Islet precursor cell (in vitro differentiated cells): ENCODE measurements at regions not wholly inside any gene's neighbourhood (a gene's known extent, or its start where the extent isn't known, plus 50 kb on each side); places are given as distances from the start of the nearest gene placed in this dataset.
"Not testable (repeated sequence)": the region's sequence is repeated elsewhere in the genome, so short reads cannot be mapped to it uniquely, and the experiment has no call there.

Source experiments
- DNase-seq: peaks from one replicate; pipeline ENCODE4 v3.0.0-alpha.2; 2018

DNA sequence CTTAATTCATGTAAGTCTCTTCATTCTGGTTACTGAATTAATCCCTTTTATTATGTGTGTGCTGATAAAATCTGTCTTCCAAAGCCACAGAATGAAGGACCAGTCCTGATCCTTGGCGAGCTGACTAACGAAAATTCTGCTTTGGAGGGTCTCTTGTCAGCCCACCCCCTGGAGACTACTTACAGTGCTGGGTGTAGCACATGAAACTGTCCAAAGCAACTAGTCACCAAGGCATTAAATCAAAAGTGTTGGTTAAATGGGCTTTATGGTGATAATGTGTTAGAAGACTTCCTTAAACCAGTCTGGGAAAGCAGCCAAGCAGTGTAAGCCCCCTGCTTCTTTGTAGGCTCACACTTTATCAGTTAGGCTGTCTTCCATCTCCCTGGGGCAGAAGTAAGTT is 420.2 kb downstream of the SUCLG1 start:
- DNase-seq = no peak

DNA sequence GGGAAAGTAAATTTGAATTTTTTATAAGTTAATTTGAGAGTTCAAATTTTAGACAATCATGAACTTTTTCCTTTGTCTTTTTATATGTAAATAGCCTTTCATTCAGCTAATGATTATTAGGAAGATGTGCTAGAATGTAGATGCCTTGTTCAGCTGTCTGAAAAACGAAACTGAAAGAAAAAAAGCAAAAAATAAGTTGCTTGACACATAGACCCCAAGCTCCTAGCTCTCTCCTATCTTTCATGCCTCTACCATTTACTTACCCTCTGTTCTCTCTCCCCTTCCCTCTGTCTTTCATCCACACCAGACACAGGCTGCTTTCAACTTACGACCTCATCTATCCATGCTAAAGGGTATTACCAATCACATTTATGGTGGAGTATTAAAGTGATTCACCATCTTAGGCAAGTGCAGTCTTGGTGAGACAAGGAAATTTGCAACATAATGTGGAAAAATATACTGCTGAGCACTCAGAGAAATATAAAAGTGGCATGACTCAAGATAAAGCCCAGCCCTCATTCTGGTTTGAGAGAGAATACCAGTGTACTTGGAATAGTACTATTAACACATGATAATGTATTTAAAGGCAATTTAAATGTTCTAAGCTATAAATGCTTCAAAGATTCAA is 425.6 kb downstream of the SUCLG1 start:
- no peak for DNase-seq

DNA sequence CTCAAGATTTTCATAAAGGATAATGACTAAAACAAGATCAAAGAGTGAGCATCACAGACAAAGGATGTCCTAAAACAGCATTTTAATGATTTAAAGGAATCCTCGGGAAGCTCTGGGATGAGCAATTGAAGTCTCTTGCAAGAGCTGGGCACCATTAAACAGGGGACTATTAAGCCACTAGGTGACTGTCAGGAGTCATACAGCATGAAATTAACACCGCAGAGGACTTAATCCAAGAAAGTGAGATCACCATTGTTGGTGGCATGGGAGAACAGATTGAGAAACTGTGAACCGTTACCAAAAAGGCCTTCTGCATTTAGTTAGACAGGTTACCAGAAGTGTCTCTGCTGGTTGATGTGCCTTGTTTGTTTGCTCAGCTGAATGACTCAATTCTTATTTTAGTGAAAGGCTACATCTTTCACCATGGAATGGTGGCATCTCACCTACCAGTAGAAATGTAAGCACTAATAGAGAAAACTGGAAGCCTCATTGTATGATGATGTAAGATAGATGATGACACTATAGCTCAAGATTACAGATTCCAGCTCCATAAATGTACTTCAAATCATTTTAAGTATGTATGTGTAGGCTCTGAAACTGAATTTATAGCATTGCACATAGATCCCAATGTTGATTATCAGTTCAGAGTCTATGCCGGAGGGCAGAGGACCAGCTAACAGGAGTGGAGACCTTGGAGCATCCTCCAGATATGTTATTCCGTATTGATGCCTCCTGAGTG is 427.6 kb downstream of the SUCLG1 start:
- DNase-seq = no peak

DNA sequence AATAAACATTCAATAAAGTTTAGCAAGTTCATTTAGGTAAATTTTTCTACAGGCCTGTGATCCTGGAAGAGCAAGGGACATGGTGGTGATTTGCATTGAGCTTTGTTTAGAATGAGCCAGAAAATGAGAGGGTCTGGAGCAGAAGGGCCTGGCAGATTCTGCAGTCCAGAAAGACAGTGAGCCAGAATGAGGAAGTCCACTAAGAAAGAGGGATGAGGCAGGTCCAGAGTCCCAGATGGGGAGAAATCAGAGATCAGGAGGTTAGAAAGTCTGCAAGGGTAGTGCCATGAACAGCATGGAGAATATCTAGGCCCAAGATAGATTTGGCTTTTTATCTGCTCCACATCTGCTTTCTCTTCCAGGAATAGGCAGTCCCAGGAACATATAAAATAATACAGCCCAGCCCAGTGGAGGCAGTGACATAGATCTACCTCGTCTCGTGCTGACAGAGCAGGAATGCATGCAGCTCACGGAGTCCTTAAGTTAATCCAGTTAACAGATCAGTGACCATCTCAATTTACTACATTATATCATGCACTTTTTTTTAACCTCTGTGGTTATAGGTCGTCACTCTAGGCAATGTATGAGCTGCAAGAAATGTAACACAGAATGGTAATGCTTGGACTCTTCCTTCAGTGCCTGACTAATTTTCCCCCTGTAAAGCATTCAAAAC is 429.0 kb downstream of the SUCLG1 start:
- no peak for DNase-seq

DNA sequence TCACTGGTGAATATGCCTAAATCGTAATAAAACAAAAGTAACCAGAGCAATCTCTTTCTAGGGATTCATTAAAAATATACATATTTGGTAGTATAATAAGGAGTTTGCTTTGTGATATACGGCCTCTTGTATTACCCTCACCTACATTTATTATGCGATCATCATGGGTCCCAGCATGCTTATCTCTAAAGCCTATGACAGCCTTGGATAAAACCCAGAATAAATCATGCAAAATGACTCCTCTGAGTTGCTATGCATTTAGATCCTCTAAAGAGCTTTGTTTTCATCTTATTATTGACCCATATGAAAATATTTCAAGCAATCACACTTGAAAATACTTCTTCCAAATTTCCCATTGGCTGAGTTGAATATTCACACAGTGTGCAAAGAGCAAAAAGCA is 432.3 kb downstream of the SUCLG1 start:
- DNase-seq = no peak

DNA sequence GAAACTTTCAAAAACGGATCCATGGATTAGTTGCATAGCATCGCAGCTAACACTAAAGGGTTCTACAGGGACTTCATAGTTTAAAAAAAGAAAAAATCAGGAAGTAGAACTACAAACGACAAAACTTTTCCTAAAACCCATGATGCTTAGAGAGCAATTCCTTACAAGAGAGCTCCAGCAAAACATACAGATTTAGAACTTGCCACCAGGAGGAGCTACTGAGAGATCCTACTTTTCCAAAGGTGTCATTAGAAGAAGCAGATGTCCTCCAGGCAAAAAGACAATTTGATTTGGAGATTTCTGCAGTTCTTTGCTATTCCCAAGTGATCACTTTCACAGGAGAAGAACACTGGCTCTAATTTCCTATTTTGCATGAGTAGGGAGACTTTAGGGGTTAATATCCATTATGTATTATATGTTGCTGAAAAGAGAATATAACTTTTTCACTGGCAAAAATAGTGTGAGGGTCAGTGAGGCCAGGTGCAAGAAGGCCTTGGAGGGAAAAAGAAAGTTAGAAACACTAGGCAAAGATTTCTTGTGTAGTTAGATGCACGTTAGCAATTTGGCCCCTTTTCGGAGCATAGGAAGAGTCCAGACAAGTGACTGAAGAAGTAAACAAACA is 436.2 kb downstream of the SUCLG1 start:
- DNase-seq = no peak

DNA sequence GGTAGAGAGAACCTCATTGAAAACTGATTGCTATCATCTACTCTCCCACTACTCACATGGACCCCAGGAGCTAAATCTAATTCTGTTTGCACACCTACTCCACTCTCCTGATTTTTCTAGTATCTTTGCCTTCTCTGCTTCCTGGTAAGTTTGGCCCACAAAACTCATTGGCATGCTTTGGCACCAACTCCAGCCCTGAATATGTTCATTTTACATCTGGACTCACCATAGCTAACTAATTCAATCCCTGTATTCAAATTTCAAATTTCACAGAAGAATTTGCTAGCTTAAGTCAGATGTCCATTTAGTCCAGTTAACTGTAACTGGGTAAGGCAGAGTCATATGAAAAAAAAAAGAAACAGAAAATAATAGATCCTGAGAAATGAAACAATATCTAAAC is 442.1 kb downstream of the SUCLG1 start:
- no peak for DNase-seq

DNA sequence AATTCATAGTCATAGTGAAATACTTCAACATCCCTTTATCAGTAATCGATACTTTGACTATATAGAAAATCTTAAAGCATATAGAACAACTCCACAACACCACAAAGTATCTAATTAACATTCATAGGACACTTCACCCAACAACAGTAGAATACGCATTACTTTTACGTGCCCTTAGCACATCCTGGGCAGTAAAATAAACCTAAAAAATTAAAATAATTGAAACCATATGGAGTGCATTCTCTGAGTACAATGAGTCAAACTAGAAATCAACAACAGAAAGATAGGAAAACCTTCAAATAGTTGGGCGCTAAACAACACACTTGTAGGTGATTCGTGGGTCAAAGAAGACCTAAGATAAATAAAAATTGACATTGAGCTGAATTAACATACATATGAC is 442.9 kb downstream of the SUCLG1 start:
- no peak for DNase-seq

DNA sequence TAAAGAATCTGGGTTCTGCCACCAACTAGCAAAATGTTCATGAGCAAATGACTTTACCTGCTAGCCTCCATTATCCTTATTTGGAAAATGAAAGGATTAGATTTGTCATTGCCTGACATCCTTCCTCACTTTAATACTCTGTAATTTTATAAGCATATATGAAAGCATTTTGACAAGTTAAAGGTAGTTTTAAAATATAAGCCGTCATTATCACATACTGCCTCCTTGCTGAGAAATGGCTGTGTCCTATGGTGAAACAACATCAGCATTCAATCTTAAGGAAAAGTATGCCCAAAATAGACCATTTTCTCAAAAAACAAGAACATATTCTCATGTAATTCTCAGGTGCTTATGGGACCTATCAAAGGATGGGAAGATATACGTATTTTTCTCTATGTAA is 461.2 kb downstream of the SUCLG1 start:
- DNase-seq = no peak

DNA sequence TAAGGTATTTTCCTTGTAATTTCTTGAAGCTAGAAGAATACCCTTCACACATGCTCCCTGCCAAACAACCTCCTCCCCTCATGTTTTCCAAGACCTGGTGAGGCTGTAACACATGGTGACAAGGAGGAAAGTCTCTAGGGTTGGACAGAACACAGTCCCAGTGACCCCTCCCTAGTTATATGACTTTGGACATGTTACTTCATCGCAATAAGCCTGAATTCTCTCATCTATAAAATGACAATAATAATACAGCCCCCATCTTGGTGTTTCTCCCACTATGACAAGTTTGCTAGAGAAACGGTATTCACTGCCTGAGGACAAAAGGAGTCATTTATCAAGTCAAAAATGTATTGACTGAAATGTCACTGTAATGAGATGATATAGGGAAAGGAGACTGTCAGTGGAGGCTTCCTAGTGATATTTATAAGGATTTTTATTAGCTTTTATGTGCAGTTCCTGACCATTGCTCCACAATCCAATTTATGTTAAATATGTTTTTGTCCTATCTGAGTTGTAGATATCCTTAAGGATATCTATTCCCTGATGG is 464.4 kb downstream of the SUCLG1 start:
- no peak for DNase-seq

DNA sequence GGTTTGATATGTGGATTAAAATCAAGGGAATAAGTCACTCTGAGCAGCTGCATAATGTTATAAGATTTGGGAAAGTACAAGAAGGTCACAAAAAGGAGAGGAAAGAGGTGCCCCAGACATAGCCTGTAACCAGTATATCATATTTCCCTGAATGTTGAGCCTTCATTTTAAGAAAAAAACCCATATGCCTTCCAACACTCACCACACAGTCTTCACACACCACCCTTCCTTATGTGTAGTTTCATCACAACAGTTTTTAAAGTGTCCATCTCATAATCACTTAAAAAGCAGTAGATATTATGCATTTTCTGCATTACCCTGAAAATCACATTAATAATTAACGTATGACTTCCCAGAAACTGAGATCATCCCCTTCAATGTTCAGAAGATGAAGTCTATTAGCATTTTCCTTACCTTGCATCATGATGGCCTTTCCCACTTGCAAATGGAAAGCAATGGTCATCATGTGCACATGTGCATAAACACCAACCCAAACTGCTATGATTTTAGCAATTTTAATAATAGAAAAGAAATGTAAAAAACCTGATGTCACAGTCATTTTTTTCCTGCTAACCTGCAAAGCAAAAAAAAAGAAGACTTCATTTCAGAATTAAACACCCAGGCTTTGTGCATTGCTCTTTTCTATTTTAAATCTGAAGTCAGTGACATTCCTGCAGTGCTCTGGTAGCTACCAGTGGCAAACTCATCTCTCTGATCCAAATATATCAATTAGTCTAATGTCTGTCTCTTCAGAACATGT is 465.0 kb downstream of the SUCLG1 start:
- DNase-seq = no peak

DNA sequence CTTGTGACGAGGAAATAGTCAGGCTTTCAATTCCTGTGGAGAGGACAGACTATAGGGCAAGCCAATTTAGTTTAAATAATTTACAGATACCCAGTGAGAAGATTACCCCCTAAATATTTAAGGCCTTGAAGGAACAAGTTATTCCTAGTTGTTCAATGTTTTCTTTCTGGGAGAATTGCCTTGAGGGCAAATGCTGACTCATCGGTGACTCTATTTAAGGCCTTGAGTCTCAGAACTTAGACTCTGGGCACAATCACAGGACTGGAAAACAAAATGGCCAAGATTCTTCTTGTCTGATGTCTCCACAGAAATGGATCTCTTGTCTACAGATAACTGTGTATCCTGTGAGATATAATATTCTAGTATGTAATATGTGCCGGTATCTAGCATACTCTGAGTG is 467.1 kb downstream of the SUCLG1 start:
- peak; percentile 69 for DNase-seq

DNA sequence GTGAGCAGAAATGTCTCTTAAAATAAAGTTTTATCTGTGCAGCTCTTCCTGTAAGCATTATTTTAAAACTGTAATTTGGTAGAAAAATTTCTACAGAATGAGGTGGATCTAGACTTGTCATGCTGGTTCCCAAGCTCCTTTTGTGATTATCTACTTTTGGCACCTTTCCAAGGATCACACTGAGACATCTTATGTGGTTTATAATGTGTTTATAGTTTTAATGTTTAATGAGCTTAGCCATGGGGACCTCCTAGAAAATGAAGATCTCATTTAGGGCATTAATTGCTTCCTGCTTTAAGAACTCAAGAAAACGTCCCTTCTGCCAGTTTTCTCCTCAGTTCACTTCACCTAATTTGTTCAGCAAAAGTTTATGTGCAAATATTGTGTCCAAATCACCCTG is 468.4 kb downstream of the SUCLG1 start:
- no peak for DNase-seq

DNA sequence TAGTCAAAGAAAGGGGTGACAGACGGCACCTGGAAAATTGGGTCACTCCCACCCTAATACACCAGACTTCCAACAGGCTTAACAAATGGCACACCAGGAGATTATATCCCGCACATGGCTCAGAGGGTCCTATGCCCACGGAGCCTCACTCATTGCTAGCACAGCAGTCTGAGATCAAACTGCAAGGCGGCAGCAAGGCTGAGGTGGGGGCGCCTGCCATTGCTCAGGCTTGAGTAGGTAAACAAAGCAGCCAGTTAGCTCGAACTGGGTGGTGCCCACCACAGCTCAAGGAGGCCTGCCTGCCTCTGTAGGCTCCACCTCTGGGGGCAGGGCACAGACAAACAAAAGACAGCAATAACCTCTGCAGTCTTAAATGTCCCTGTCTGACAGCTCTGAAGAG is 482.5 kb downstream of the SUCLG1 start:
- DNase-seq = not testable (repeated sequence)

DNA sequence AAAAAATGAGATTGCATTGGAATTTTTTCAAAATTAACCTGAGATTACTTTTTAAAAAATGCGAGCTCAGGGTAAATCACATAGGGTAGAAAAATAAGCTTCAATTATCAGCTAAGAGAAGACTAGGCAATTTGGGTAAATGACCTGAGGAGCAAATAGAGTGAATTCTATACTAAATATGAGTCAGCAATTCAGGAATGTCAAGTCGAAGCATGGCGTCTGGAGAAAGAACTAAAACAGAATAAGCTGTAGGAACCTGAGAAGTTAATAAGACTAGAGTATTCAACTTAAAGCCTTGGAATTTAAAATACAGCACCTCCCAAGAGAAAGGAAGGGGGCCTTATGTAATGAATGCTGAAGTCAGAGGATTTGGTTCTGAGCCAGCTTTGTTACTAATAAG is 487.0 kb downstream of the SUCLG1 start:
- DNase-seq = no peak

DNA sequence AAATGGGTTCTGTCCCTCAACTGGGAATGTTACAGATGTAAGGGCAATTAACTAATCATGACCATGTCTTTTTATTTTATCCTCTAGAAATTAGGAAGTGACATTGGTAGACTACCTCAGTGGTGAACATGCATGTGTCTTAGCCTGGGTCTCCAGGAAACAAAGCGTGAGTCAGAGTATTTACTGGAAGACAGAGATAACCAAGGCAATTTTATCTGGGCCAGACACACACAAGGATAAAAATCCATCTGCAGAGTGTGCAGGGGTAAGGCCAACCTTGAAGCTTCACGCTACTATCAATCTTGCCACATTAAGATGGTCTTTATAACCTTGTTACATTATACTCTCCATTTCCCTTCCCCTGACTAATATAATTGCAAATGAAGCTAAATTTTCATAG is 487.5 kb downstream of the SUCLG1 start:
- DNase-seq = peak; percentile 53

DNA sequence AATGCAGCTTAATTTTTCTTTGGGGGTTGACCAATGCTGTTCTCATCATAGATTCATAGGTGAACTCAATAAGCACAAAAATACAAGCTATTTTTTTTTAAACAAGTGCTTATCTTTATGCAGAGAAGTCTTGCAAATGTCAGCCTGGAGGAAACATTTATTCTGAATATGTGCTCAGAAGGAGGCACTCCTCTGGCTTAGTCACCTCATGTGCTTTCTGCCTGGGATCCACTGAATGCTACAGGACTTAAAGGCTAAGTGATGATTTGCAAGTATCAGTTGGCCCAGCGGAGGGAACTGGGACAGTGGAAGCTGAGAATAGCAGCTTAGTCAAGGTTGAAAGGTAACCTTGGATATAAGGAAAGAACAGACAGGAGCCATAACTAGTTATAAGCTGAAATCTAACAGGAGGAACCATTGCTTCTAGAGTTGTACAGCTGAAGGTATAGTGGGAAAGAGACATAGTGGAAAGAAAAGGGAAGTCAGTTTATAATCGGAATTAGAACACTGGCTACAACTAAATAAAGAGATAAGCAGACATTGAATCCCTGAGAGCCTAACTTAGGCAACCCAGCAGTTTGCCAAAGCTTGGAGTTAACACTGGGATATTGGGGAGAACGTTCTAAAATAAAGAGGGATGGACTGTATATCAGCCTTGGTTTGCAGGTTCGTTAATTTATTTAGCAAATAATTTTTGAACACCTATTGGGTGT is 488.7 kb downstream of the SUCLG1 start:
- peak; percentile 58 for DNase-seq

DNA sequence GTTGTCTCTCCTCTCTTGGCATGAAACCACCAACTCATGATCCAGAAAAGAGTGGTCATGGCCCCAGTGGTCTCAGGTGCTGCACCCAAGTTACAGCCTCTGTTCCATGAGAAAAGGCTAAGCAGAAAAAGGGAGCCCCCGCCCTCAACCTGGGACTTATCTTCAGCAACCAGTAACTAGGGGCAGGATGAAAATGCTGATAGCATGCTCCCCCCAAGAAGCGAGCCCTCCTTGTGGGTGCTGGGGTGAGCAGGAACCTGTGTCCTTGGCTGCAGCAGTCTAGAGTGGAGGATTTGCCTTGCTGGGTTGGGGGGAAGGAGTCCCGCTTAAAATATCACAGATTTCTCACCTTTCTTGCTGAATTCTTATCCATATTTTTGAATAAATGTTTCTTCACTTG is 490.0 kb downstream of the SUCLG1 start:
- no peak for DNase-seq

DNA sequence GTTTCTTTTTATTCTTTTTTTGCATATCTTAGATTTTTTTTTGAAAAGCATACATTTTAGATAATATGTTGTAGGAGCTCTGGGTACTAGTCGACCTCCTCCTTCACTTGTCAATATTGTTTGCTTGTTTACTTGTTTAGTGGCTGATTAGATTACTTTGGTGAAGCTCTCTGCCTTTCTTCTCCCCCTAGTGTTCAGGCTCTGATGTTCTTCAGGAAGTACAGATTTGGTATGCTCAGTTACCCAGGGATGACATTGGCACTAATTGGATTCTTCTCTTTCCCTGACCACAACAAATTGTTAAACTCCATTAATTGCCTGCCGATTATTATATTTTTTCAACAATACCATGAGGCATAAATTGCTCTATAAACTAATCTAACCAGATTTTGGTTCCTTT is 491.2 kb downstream of the SUCLG1 start:
- DNase-seq = no peak

DNA sequence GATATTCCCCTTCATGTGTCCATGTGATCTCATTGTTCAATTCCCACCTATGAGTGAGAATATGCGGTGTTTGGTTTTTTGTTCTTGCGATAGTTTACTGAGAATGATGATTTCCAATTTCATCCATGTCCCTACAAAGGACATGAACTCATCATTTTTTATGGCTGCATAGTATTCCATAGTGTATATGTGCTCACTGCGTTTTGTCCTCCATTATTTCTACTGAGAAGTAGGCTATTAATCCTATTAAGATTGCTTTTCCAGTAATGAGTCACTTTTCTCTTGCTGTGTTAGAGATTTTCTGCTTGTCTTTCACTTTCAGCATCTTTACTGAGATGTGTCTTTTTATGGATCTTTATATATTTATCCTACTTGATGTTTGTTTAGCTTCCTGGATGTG is 492.1 kb downstream of the SUCLG1 start:
- not testable (repeated sequence) for DNase-seq

DNA sequence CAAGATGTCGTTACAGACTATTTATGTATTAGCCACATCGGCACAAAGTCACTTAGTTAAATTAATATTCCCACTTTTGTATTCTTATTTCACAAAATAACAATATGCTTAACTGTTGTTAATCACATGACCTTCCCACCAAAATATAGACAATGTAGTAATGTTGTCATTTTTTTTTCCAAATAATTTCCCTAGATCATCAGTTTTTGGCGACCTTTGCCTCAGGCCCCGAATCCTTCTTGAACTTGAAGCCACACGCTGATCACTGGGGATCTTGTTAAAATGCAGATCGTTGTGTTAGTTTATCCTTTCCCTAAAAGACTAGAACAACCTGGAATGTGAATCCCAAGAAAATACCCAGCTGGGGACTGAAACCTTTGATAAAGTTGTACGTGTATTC is 497.6 kb downstream of the SUCLG1 start:
- DNase-seq = no peak

DNA sequence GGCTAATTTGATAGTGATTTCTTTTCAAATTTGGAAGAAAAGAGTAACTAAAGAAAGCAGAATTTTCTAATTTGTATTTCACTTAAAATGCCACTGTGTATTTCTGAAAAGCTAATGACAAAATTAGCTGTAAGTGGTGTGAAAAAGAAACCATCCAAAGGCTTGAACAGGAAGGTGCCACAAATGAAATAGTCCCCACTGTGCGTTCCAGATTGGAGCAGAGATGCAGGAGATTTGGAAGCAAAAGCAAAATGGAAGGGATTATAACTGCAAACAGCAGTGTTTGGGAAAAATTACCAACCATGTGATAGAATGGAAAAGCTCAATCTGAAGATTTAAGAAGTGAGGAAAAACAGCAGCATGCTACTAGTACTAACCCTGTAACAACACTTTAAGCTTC is 498.7 kb downstream of the SUCLG1 start:
- no peak for DNase-seq
